Mucosa of gallbladder (tissue), 1 donor: ENCODE measurements at regions not wholly inside any gene's neighbourhood (a gene's known extent, or its start where the extent isn't known, plus 50 kb on each side); places are given as distances from the start of the nearest gene placed in this dataset.
"Not testable (repeated sequence)": the region's sequence is repeated elsewhere in the genome, so short reads cannot be mapped to it uniquely, and the experiment has no call there.

Experiments used
- DNase-seq: peaks from one replicate; pipeline ENCODE4 v3.0.0-alpha.2; 2020; ENCODE audit warnings: low spot score
- donor health status: DM: no; HTN: no; CAD: no.

- DNase-seq = not testable (repeated sequence)
These were observed 182.3 kb upstream of the DAAM1 start for GRCh38 chr14:59006179-59006578.

GRCh38 chr14:59009967-59010366 lies 178.5 kb upstream of the DAAM1 start:
- DNase-seq = no peak

GRCh38 chr14:59013672-59014298 lies 174.7 kb upstream of the DAAM1 start:
- DNase-seq = no peak

- no peak for DNase-seq
These were observed 173.0 kb upstream of the DAAM1 start for GRCh38 chr14:59015482-59015881.

- no peak for DNase-seq
These were observed 171.0 kb upstream of the DAAM1 start for GRCh38 chr14:59017285-59017965.

GRCh38 chr14:59018460-59018859 lies 170.0 kb upstream of the DAAM1 start:
- no peak for DNase-seq

GRCh38 chr14:59018978-59019377 lies 169.5 kb upstream of the DAAM1 start:
- no peak for DNase-seq

GRCh38 chr14:59020382-59020781 lies 168.1 kb upstream of the DAAM1 start:
- no peak for DNase-seq

- DNase-seq = no peak
These were observed 166.3 kb upstream of the DAAM1 start for GRCh38 chr14:59022144-59022543.

- DNase-seq = no peak
These were observed 162.4 kb upstream of the DAAM1 start for GRCh38 chr14:59026081-59026480.

GRCh38 chr14:59026640-59027039 lies 161.8 kb upstream of the DAAM1 start:
- DNase-seq = not testable (repeated sequence)

GRCh38 chr14:59028476-59029202 lies 159.8 kb upstream of the DAAM1 start:
- DNase-seq = peak; percentile 58

GRCh38 chr14:59032826-59033225 lies 155.6 kb upstream of the DAAM1 start:
- DNase-seq = no peak

- no peak for DNase-seq
These were observed 152.3 kb upstream of the DAAM1 start for GRCh38 chr14:59036134-59036533.

GRCh38 chr14:59037086-59037485 lies 151.4 kb upstream of the DAAM1 start:
- no peak for DNase-seq

GRCh38 chr14:59037620-59038019 lies 150.8 kb upstream of the DAAM1 start:
- no peak for DNase-seq

- DNase-seq = no peak
These were observed 149.7 kb upstream of the DAAM1 start for GRCh38 chr14:59038746-59039145.

- no peak for DNase-seq
These were observed 147.2 kb upstream of the DAAM1 start for GRCh38 chr14:59041308-59041707.

- DNase-seq = peak; percentile 84
These were observed 143.8 kb upstream of the DAAM1 start for GRCh38 chr14:59044707-59045106.

- no peak for DNase-seq
These were observed 141.7 kb upstream of the DAAM1 start for GRCh38 chr14:59046746-59047145.

- no peak for DNase-seq
These were observed 133.5 kb upstream of the DAAM1 start for GRCh38 chr14:59055006-59055405.

GRCh38 chr14:59055439-59056045 lies 132.9 kb upstream of the DAAM1 start:
- DNase-seq = peak; percentile 42

- DNase-seq = no peak
These were observed 130.9 kb upstream of the DAAM1 start for GRCh38 chr14:59057551-59057950.
